K562 (cell line): ENCODE measurements at regions not wholly inside any gene's neighbourhood (a gene's known extent, or its start where the extent isn't known, plus 50 kb on each side); places are given as distances from the start of the nearest gene placed in this dataset.

ENCODE experiments used
- ATF6 ChIP-seq: sonication (generic); formaldehyde crosslinking; IDR thresholded peaks from 2 replicates; pipeline ENCODE4 v1.4.0; 2020; ENCODE audit warnings: mild to moderate bottlenecking, missing genetic modification reagents
- CHCHD3 ChIP-seq: fragments of 250-450 bp; sonication (Bioruptor Pico); IDR thresholded peaks from 2 replicates; pipeline ENCODE4 v2.1.2; 2022; ENCODE audit warnings: mild to moderate bottlenecking
- RBM15 ChIP-seq: fragments of 200-400 bp; formaldehyde crosslinking; IDR thresholded peaks from 2 replicates; pipeline ENCODE4 v1.6.1; 2018; ENCODE audit warnings: mild to moderate bottlenecking, low read length, moderate library complexity; ENCODE audit not compliant: insufficient read depth
- TAF15 ChIP-seq: fragments of 200-400 bp; formaldehyde crosslinking; IDR thresholded peaks from 2 replicates; pipeline ENCODE4 v1.6.1; 2017; ENCODE audit warnings: mild to moderate bottlenecking, low read depth, low read length, moderate library complexity
- ZNF699 ChIP-seq: fragments of 250-450 bp; sonication (Bioruptor Pico); IDR thresholded peaks from 2 replicates; pipeline ENCODE4 v1.8.0; 2021; ENCODE audit warnings: mild to moderate bottlenecking, moderate library complexity; ENCODE audit not compliant: insufficient replicate concordance
- ZNF780A ChIP-seq: fragments of 250-450 bp; sonication (Bioruptor Pico); IDR thresholded peaks from 2 replicates; pipeline ENCODE4 v1.5.0; 2021; ENCODE audit warnings: mild to moderate bottlenecking
- TF ChIP-seq, protein P1 (sequence below): sonication (generic); formaldehyde crosslinking; IDR thresholded peaks from 2 replicates; pipeline ENCODE4 v1.8.1; 2022; ENCODE audit warnings: missing genetic modification reagents
- TF ChIP-seq, protein P2 (sequence below): sonication (generic); IDR thresholded peaks from 2 replicates; pipeline ENCODE4 v1.6.1; 2016

GRCh38 chr5:118762291-118762690 is 226.1 kb downstream of the DTWD2 start (continued):
- TF ChIP-seq, protein P1, sequence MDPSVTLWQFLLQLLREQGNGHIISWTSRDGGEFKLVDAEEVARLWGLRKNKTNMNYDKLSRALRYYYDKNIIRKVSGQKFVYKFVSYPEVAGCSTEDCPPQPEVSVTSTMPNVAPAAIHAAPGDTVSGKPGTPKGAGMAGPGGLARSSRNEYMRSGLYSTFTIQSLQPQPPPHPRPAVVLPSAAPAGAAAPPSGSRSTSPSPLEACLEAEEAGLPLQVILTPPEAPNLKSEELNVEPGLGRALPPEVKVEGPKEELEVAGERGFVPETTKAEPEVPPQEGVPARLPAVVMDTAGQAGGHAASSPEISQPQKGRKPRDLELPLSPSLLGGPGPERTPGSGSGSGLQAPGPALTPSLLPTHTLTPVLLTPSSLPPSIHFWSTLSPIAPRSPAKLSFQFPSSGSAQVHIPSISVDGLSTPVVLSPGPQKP (CRISPR knock-in tag), result no peak
- TF ChIP-seq TAF15 (no peak), ZNF699 (CRISPR knock-in tag) (no peak), RBM15 (no peak), ZNF780A (no peak), CHCHD3 (CRISPR knock-in tag) (no peak), ATF6 (CRISPR knock-in tag) (no peak)
- TF ChIP-seq, protein P2, sequence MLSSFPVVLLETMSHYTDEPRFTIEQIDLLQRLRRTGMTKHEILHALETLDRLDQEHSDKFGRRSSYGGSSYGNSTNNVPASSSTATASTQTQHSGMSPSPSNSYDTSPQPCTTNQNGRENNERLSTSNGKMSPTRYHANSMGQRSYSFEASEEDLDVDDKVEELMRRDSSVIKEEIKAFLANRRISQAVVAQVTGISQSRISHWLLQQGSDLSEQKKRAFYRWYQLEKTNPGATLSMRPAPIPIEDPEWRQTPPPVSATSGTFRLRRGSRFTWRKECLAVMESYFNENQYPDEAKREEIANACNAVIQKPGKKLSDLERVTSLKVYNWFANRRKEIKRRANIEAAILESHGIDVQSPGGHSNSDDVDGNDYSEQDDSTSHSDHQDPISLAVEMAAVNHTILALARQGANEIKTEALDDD, result no peak
- TF ChIP-seq, all 486 proteins: peak for 0
